Sigmoid colon (tissue), 6 donors: ENCODE measurements at regions not wholly inside any gene's neighbourhood (a gene's known extent, or its start where the extent isn't known, plus 50 kb on each side); places are given as distances from the start of the nearest gene placed in this dataset.

ENCODE experiments used
- DNase-seq: peaks from one replicate; pipeline ENCODE4 v3.0.0-alpha.2; 2019
- H3K27ac ChIP-seq, 4 donors: fragments of 200-600 bp; sonication (generic); one replicate each; pipeline ENCODE4 v1.5.1; 2016 to 2019; ENCODE audit warnings: mild to moderate bottlenecking in 1 of 4
- H3K27me3 ChIP-seq, 3 donors: fragments of 200-600 bp; sonication (generic); one replicate each; pipeline ENCODE4 v1.5.1; 2019; ENCODE audit warnings: mild to moderate bottlenecking in 1 of 3
- H3K36me3 ChIP-seq, 4 donors: fragments of 200-600 bp; sonication (generic); one replicate each; pipeline ENCODE4 v1.5.1; 2016 to 2019
- H3K4me1 ChIP-seq, 4 donors: fragments of 200-600 bp; sonication (generic); one replicate each; pipeline ENCODE4 v1.5.1; 2017 to 2019
- H3K4me3 ChIP-seq, 4 donors: fragments of 200-600 bp; sonication (generic); one replicate each; pipeline ENCODE4 v1.5.1; 2017 to 2019; ENCODE audit warnings: mild to moderate bottlenecking in 2 of 4, moderate library complexity in 1 of 4
- H3K9me3 ChIP-seq, 4 donors: fragments of 200-600 bp in 3 of 4; sonication (generic) in 3 of 4; one replicate each; pipeline versions ENCODE4 v1.5.1 to v1.6.1; 2013 to 2019
- EP300 ChIP-seq, 4 donors: sonication (generic); formaldehyde crosslinking; IDR thresholded peaks; one replicate each; pipeline ENCODE4 v1.6.1; 2017; ENCODE audit warnings: antibody characterized with exemption in 4 of 4
- POLR2A ChIP-seq, 2 donors: fragments of 450-650 bp; IDR thresholded peaks; one replicate each; pipeline ENCODE4 v1.6.1; 2016; ENCODE audit warnings: antibody characterized with exemption in 2 of 2, mild to moderate bottlenecking in 2 of 2, moderate library complexity in 2 of 2
- POLR2AphosphoS5 ChIP-seq, 4 donors: sonication (generic); formaldehyde crosslinking; IDR thresholded peaks; one replicate each; pipeline ENCODE4 v1.6.1; 2017; ENCODE audit warnings: antibody characterized with exemption in 4 of 4
- WGBS, 2 donors: extraction: QIAGEN DNeasy Blood & Tissue Kit; methylation state at CpG; one replicate each; pipeline ENCODE4 v1.1.7; 2013; 5-methylcytosine and 5-hydroxymethylcytosine counted together
- intact Hi-C: fragments of 100-400 bp; cut with DNase I; formaldehyde crosslinking; loops from one replicate; pipeline ENCODE4 v1.15.1; 2023
- TF ChIP-seq, protein P1 (sequence below), 4 experiments: fragments of 450-650 bp in 3 of 4; fragments of 200-600 bp in 1 of 4; IDR thresholded peaks; one replicate each; pipeline ENCODE4 v1.5.1; 2016 to 2019; ENCODE audit warnings: antibody characterized with exemption in 4 of 4, mild to moderate bottlenecking in 3 of 4, moderate library complexity in 2 of 4
- donor health status: healthy with polysubstance abuse.
- donor health status: healthy.

DNA sequence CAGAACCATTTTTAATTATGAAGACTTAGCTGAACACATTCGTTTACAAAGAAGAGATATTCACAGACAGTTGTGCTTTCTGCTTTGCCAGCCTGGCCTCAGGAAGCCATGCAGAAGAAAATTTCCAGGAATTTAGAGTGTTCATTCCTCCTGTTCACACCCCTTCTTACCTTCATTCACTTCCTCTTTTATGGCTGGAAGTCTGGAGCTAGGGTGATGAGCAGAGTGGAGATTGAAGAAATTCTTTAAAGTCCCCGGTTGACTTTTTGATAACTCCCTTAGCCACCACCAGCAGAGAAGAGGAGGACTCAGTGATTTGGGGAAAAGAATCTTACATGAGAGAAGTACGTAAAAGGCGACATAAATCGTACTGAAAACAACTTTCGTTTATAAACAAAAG lies 263.6 kb upstream of the TSHZ3 start:
- TF ChIP-seq POLR2A (IDR thresholded peaks at IDR 0.05) = no peak
- TF ChIP-seq, protein P1, sequence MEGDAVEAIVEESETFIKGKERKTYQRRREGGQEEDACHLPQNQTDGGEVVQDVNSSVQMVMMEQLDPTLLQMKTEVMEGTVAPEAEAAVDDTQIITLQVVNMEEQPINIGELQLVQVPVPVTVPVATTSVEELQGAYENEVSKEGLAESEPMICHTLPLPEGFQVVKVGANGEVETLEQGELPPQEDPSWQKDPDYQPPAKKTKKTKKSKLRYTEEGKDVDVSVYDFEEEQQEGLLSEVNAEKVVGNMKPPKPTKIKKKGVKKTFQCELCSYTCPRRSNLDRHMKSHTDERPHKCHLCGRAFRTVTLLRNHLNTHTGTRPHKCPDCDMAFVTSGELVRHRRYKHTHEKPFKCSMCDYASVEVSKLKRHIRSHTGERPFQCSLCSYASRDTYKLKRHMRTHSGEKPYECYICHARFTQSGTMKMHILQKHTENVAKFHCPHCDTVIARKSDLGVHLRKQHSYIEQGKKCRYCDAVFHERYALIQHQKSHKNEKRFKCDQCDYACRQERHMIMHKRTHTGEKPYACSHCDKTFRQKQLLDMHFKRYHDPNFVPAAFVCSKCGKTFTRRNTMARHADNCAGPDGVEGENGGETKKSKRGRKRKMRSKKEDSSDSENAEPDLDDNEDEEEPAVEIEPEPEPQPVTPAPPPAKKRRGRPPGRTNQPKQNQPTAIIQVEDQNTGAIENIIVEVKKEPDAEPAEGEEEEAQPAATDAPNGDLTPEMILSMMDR (IDR thresholded peaks at IDR 0.05) = no peak
- no peak for TF ChIP-seq EP300 (IDR thresholded peaks at IDR 0.05)
- TF ChIP-seq POLR2AphosphoS5 (IDR thresholded peaks at IDR 0.05) = no peak
- 77 to 79% methylated on average over 6 of the region's 6 CpGs for WGBS, 2 donors
- Histone ChIP-seq H3K9me3 (no peaks in the 10 kb centered on the region), H3K4me1 (peaks cover 0 to 8% (median 2%) of the 10 kb centered on the region in 4 donors), H3K27me3 (no peaks in the 10 kb centered on the region), H3K36me3 (no peaks in the 10 kb centered on the region), H3K4me3 (no peak overlapping the region), H3K27ac (no peak overlapping the region)
- no peak for DNase-seq
- intact Hi-C loops = no loop called here

GRCh38 chr19:31613683-31614219 lies 264.5 kb upstream of the TSHZ3 start:
- 39 to 59% methylated on average over 4 of the region's 4 CpGs for WGBS, 2 donors

GRCh38 chr19:31616031-31616430 lies 266.8 kb upstream of the TSHZ3 start:
- Histone ChIP-seq H3K27me3 (no peaks in the 10 kb centered on the region), H3K9me3 (no peaks in the 10 kb centered on the region), H3K36me3 (no peaks in the 10 kb centered on the region), H3K4me1 (peaks cover 0 to 8% (median 2%) of the 10 kb centered on the region in 4 donors), H3K4me3 (no peak overlapping the region), H3K27ac (no peak overlapping the region)
- DNase-seq = no peak
- TF ChIP-seq POLR2A (IDR thresholded peaks at IDR 0.05) (no peak), POLR2AphosphoS5 (IDR thresholded peaks at IDR 0.05) (no peak), EP300 (IDR thresholded peaks at IDR 0.05) (no peak)
- TF ChIP-seq, protein P1 (IDR thresholded peaks at IDR 0.05) = no peak
- intact Hi-C loops = no loop called here
- WGBS, 2 donors = 69 to 82% methylated on average over 3 of the region's 3 CpGs

More at GRCh38 chr19:31613683-31614219, 264.5 kb upstream of the TSHZ3 start:
- Histone ChIP-seq H3K27me3 (no peaks in the 10 kb centered on the region), H3K4me1 (peaks cover 0 to 8% (median 2%) of the 10 kb centered on the region in 4 donors), H3K4me3 (no peak overlapping the region), H3K36me3 (no peaks in the 10 kb centered on the region), H3K9me3 (no peaks in the 10 kb centered on the region), H3K27ac (peak overlapping the region in 1 of 4 donors; percentile 18)
- no peak for TF ChIP-seq EP300 (IDR thresholded peaks at IDR 0.05)
- no peak for TF ChIP-seq POLR2AphosphoS5 (IDR thresholded peaks at IDR 0.05)
- TF ChIP-seq POLR2A (IDR thresholded peaks at IDR 0.05) = no peak
- TF ChIP-seq, protein P1 (IDR thresholded peaks at IDR 0.05) = no peak
- intact Hi-C loops = no loop called here
- no peak for DNase-seq

DNA sequence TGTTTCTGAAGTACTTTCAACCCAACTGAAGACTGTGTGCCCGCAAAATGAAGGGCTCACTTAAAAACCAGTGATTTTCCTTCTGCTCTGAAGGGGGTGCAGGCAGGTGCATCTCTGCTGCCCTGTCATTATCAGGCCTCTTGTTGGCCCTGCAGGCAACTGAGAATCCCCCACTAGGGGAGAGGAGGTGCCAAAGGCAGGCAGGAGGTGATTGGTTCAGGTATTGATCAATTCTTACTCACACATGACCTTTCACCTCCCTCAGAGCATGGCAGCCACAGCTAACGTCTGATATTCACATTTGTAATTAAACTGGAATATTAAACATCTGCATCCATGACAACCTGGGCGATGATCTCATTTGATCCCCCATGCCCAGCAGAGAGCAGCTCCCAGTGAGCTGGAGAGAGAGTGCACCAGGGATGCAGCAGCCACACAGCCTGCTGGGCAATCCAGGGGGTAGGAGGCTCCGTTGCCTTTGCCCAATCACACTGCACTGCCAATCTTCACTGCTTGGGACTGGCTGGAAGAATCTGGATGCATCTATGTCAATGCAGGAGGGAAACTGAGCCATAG lies 267.9 kb upstream of the TSHZ3 start:
- no peaks in the 10 kb centered on the region for H3K27me3 ChIP-seq
- intact Hi-C loops = no loop called here
- H3K9me3 ChIP-seq = no peaks in the 10 kb centered on the region
- no peak overlapping the region for H3K4me3 ChIP-seq
- no peak for DNase-seq
- no peak for TF ChIP-seq EP300 (IDR thresholded peaks at IDR 0.05)
- TF ChIP-seq POLR2A (IDR thresholded peaks at IDR 0.05) = no peak
- TF ChIP-seq, protein P1 (IDR thresholded peaks at IDR 0.05) = no peak
- no peak for TF ChIP-seq POLR2AphosphoS5 (IDR thresholded peaks at IDR 0.05)
- peaks cover 0 to 8% (median 2%) of the 10 kb centered on the region in 4 donors for H3K4me1 ChIP-seq
- H3K27ac ChIP-seq = no peak overlapping the region
- whole genome bisulfite sequencing, 2 donors = 67 to 75% methylated on average over 4 of the region's 4 CpGs
- H3K36me3 ChIP-seq = no peaks in the 10 kb centered on the region
